Left ventricle myocardium inferior (tissue), 1 donor: ENCODE measurements at regions not wholly inside any gene's neighbourhood (a gene's known extent, or its start where the extent isn't known, plus 50 kb on each side); places are given as distances from the start of the nearest gene placed in this dataset.

Source experiments
- DNase-seq: peaks from one replicate; pipeline ENCODE4 v3.0.0-alpha.2; 2020
- H3K27ac ChIP-seq: fragments of 200-600 bp; replicated peaks from 2 replicates; pipeline ENCODE4 v1.8.0; 2021
- H3K27me3 ChIP-seq: fragments of 200-600 bp; 2 replicates; pipeline ENCODE4 v1.8.0; 2021; ENCODE audit warnings: low read depth
- H3K36me3 ChIP-seq: fragments of 200-600 bp; 2 replicates; pipeline ENCODE4 v1.8.0; 2021
- H3K4me1 ChIP-seq: fragments of 200-600 bp; 2 replicates; pipeline ENCODE4 v1.8.0; 2021
- H3K4me3 ChIP-seq: fragments of 200-600 bp; 2 replicates; pipeline ENCODE4 v1.8.0; 2021; ENCODE audit warnings: mild to moderate bottlenecking, moderate library complexity
- H3K9me3 ChIP-seq: fragments of 200-600 bp; replicated peaks from 2 replicates; pipeline ENCODE4 v1.8.0; 2021
- intact Hi-C: fragments of 100-400 bp; cut with micrococcal nuclease; formaldehyde crosslinking; loops from one replicate; pipeline ENCODE4 v1.11.0; 2022
- TF ChIP-seq, protein P1 (sequence below): fragments of 200-600 bp; IDR thresholded peaks from 2 replicates; pipeline ENCODE4 v1.8.0; 2021; ENCODE audit warnings: antibody characterized with exemption, mild to moderate bottlenecking, borderline replicate concordance
- donor health status: DM: no; HTN: yes; CAD: no; lungs with severe emphysema.

- intact Hi-C loops = no loop called here
- no peaks in the 10 kb centered on the region for H3K36me3 ChIP-seq
- H3K4me3 ChIP-seq = no peak overlapping the region
- H3K27me3 ChIP-seq = no peaks in the 10 kb centered on the region
- no peak for DNase-seq
- TF ChIP-seq, protein P1, sequence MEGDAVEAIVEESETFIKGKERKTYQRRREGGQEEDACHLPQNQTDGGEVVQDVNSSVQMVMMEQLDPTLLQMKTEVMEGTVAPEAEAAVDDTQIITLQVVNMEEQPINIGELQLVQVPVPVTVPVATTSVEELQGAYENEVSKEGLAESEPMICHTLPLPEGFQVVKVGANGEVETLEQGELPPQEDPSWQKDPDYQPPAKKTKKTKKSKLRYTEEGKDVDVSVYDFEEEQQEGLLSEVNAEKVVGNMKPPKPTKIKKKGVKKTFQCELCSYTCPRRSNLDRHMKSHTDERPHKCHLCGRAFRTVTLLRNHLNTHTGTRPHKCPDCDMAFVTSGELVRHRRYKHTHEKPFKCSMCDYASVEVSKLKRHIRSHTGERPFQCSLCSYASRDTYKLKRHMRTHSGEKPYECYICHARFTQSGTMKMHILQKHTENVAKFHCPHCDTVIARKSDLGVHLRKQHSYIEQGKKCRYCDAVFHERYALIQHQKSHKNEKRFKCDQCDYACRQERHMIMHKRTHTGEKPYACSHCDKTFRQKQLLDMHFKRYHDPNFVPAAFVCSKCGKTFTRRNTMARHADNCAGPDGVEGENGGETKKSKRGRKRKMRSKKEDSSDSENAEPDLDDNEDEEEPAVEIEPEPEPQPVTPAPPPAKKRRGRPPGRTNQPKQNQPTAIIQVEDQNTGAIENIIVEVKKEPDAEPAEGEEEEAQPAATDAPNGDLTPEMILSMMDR = no peak
- peak overlapping the region; percentile 58 for H3K27ac ChIP-seq
- H3K4me1 ChIP-seq = peaks cover 64% of the 10 kb centered on the region
- H3K9me3 ChIP-seq = no peaks in the 10 kb centered on the region
These were observed 384.9 kb upstream of the RARB start for GRCh38 chr3:25043177-25043576.

GRCh38 chr3:25043749-25044148 is 384.3 kb upstream of the RARB start:
- DNase-seq = no peak
- intact Hi-C loops = no loop called here
- TF ChIP-seq, protein P1 = no peak
- no peak overlapping the region for H3K27ac ChIP-seq
- H3K4me1 ChIP-seq = peaks cover 59% of the 10 kb centered on the region
- no peaks in the 10 kb centered on the region for H3K27me3 ChIP-seq
- H3K36me3 ChIP-seq = no peaks in the 10 kb centered on the region
- H3K9me3 ChIP-seq = no peaks in the 10 kb centered on the region
- no peak overlapping the region for H3K4me3 ChIP-seq

DNA sequence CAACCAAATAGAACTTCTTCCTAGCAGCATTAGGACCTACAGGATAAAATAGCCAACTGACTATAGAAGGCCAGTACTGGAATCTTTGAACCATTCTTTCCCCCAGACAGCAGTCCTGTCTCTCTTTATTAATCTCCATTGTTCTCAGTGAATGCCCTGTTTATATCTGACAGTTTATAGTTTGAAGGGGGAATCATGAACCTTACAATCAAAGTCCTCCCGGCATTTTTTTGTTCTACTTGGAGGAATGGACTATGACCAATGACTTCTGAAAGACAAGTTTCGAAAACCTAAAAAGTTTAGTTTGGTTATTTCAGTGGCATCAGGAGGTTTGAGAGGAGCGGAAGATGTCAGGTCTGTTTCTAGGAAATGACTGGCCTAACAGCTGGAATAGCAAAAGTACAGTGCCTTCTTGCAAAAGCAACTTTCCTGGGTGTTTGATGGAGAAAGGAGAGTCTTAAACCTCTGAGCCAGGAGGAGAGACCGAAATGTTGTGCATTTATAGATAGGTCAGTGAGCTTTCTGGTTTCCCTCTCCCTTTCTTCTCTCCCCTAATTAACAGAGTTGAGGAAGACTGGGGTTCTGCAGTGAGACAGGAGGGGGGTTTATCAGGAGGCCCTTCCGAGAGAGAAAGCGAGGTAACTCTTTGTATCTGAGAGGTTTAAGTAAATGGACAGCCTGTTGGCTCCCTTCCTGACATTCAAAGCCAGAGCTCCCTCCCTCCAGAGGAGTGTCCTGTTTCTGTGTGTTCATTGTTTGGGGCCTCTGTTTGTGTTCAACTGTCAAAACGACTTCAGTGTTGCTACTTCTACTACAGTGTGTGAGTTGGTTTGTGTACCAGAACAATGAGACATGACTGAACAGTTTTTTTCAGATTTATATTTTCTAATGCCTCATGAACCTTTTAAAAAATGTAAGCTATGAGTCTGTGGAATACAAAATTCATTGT is 383.0 kb upstream of the RARB start:
- no peak for DNase-seq
- peaks cover 57% of the 10 kb centered on the region for H3K4me1 ChIP-seq
- intact Hi-C loops = no loop called here
- H3K27ac ChIP-seq = peak overlapping the region; percentile 59
- no peaks in the 10 kb centered on the region for H3K9me3 ChIP-seq
- H3K4me3 ChIP-seq = no peak overlapping the region
- no peaks in the 10 kb centered on the region for H3K27me3 ChIP-seq
- no peaks in the 10 kb centered on the region for H3K36me3 ChIP-seq
- TF ChIP-seq, protein P1 = no peak

- Histone ChIP-seq H3K27ac (no peak overlapping the region), H3K9me3 (no peaks in the 10 kb centered on the region), H3K36me3 (no peaks in the 10 kb centered on the region), H3K4me1 (peaks cover 53% of the 10 kb centered on the region), H3K4me3 (no peak overlapping the region), H3K27me3 (no peaks in the 10 kb centered on the region)
- DNase-seq = no peak
- intact Hi-C loops = no loop called here
- TF ChIP-seq, protein P1 = no peak
These were observed 380.9 kb upstream of the RARB start for GRCh38 chr3:25046911-25047771.

DNA sequence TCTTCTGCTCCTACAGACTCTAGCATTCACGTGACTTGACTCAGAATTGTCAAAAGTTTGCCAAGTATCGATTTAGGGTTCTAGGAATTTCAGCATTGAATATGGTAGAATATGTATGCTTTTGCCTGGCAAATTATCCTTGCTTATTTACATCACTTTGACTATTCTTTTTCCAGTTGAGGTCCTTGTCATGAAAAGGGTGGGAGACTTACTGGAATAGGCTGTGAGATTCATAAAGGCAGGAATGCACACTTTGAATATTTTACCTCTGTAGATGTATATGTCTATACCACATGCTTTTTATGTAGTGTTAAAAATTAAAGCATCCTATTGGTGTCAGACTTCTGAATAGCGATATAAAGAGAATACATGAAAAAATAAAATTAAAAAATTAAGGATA is 378.8 kb upstream of the RARB start:
- intact Hi-C loops = no loop called here
- TF ChIP-seq, protein P1 = no peak
- Histone ChIP-seq H3K9me3 (no peaks in the 10 kb centered on the region), H3K36me3 (no peaks in the 10 kb centered on the region), H3K4me3 (no peak overlapping the region), H3K27ac (no peak overlapping the region), H3K4me1 (peaks cover 32% of the 10 kb centered on the region), H3K27me3 (no peaks in the 10 kb centered on the region)
- DNase-seq = no peak
